ENCODE measurements at regions not wholly inside any gene's neighbourhood (a gene's known extent, or its start where the extent isn't known, plus 50 kb on each side); places are given as distances from the start of the nearest gene placed in this dataset.

GRCh38 chr1:221988829-221989228 is 246.9 kb upstream of the DUSP10 start:
- no peak overlapping the region for H2AK5ac ChIP-seq (ENCODE audit: insufficient read length, low read length)
- H3T11ph ChIP-seq (ENCODE audit: low read length) = no peak overlapping the region
- no peak overlapping the region for H4K91ac ChIP-seq (ENCODE audit: insufficient read length, low read depth, low read length)
- no peak overlapping the region for H4K5ac ChIP-seq (ENCODE audit: insufficient read length, low read depth, low read length)
- no peak overlapping the region for H2BK15ac ChIP-seq (ENCODE audit: low read depth, low read length)
- no peak for TF ChIP-seq CTCF (conservative IDR thresholded peaks at IDR 0.05)
- Mint-ChIP-seq H3K36me3 (ENCODE audit: insufficient read depth in 1 of 3, low read depth in 3 of 3) (no peaks in the 10 kb centered on the region), H3K4me1 (peaks cover 10 to 12% of the 10 kb centered on the region in 2 experiments), H3K27ac (no peak overlapping the region), H3K4me3 (no peak overlapping the region), H3K9me3 (no peaks in the 10 kb centered on the region), H3K27me3 (ENCODE audit: low read depth) (no peaks in the 10 kb centered on the region; the same call in 1 of the 2 replicates)
- H3K23ac ChIP-seq (ENCODE audit: insufficient read length, low read depth, low read length) = no peak overlapping the region
- H4K20me1 ChIP-seq (ENCODE audit: control insufficient read depth, insufficient read depth, insufficient read length) = no peaks in the 10 kb centered on the region
- H3K27ac ChIP-seq (ENCODE audit: insufficient read length, low read depth, low read length) = no peak overlapping the region
- H3K14ac ChIP-seq (ENCODE audit: insufficient read depth, low read length) = no peak overlapping the region
- no peaks in the 10 kb centered on the region for H3K23me2 ChIP-seq (ENCODE audit: insufficient read length, low read depth, low read length, poor library complexity, severe bottlenecking)
- H2BK12ac ChIP-seq (ENCODE audit: insufficient read length, low read depth, low read length) = no peak overlapping the region
- DNase-seq = no peak
- no peak overlapping the region for H3K56ac ChIP-seq (ENCODE audit: insufficient read length, low read depth, low read length)
- no peak overlapping the region for H2BK5ac ChIP-seq (ENCODE audit: insufficient read length, low read length)
- no peak overlapping the region for H3K9ac ChIP-seq (ENCODE audit: extremely low read depth, insufficient read length, low read length)
- H3K4me1 ChIP-seq (ENCODE audit: insufficient read depth, low read length) = no peaks in the 10 kb centered on the region
- no peaks in the 10 kb centered on the region for H3K79me2 ChIP-seq (ENCODE audit: insufficient read depth, low read length)
- no peak overlapping the region for H3K4me2 ChIP-seq (ENCODE audit: insufficient read depth, insufficient read length, low read length)
- no peaks in the 10 kb centered on the region for H3K79me1 ChIP-seq (ENCODE audit: insufficient read depth, low read depth, low read length, poor library complexity, severe bottlenecking)
- no peak overlapping the region for H2BK20ac ChIP-seq (ENCODE audit: low read depth, low read length, poor library complexity, severe bottlenecking)
- no peak overlapping the region for H2BK120ac ChIP-seq (ENCODE audit: low read depth, low read length, poor library complexity, severe bottlenecking)
- H3K4ac ChIP-seq (ENCODE audit: low read depth, low read length) = no peak overlapping the region
- no peaks in the 10 kb centered on the region for H3K27me3 ChIP-seq (ENCODE audit: insufficient read depth, low read length)
- no peaks in the 10 kb centered on the region for H3K9me3 ChIP-seq (ENCODE audit: control insufficient read depth, low read depth, low read length)
- no peak overlapping the region for H3K18ac ChIP-seq (ENCODE audit: insufficient read length, low read depth, low read length)
- no peak overlapping the region for H2AFZ ChIP-seq (ENCODE audit: low read length)
- H4K8ac ChIP-seq (replicated peaks; ENCODE audit: insufficient read length, low read depth, low read length) = no peak overlapping the region
